Endothelial cell of umbilical vein (primary cell): ENCODE measurements at regions not wholly inside any gene's neighbourhood (a gene's known extent, or its start where the extent isn't known, plus 50 kb on each side); places are given as distances from the start of the nearest gene placed in this dataset.

Experiments
- BruUV-seq: library from RNA; stranded (reverse); fragments of 400-500 nt; replicated peaks from 2 replicates; lab custom pipeline; 2021; lab: Mats Ljungman, UMichigan
- CTCF ChIA-PET: fragments of 300-600, 350-600 bp; sonication (Branson Sonifier 250); formaldehyde crosslinking; loops from one replicate; lab custom pipeline; 2021; ENCODE audit warnings: antibody characterized with exemption, inconsistent platforms; lab: Charles Lee
- POLR2A ChIA-PET: fragments of 300-600, 350-600 bp; sonication (Branson Sonifier 250); formaldehyde crosslinking; loops from one replicate; lab custom pipeline; 2021; ENCODE audit warnings: antibody characterized with exemption, inconsistent platforms; lab: Charles Lee
- DNase-seq: peaks from one replicate; pipeline ENCODE4 v3.0.0-alpha.2; 2011; ENCODE audit warnings: low read depth, low spot score
- FAIRE-seq: peaks from 2 replicates; lab custom pipeline; 2011; peaks lifted over from hg19 to GRCh38; lab: Jason Lieb, UNC
- H2AFZ ChIP-seq: 2 replicates; pipeline ENCODE4 v1.6.0; 2012; ENCODE audit warnings: low read depth, low read length, control low read depth, inconsistent platforms
- H3K27ac ChIP-seq: 2 replicates; pipeline ENCODE4 v1.5.1; 2011; ENCODE audit warnings: low read depth, mild to moderate bottlenecking, control low read depth, low read length, moderate library complexity; ENCODE audit not compliant: insufficient read depth
- H3K27me3 ChIP-seq, 2 experiments: 2 replicates each; pipeline versions ENCODE4 v1.6.0 to v1.6.1; 2011; ENCODE audit warnings: low read length in 2 of 2, mixed read lengths in 1 of 2; ENCODE audit not compliant: control insufficient read depth in 2 of 2, insufficient read depth in 2 of 2
- H3K36me3 ChIP-seq, 2 experiments: 2 replicates in 1 of 2; 3 replicates in 1 of 2; pipeline ENCODE4 v1.5.1; 2011; ENCODE audit warnings: low read length in 2 of 2, mild to moderate bottlenecking in 1 of 2, moderate library complexity in 1 of 2; ENCODE audit not compliant: control insufficient read depth in 2 of 2, insufficient read depth in 2 of 2; ENCODE audit errors: extremely low read depth in 1 of 2
- H3K4me1 ChIP-seq: 3 replicates; pipeline ENCODE4 v1.5.1; 2011; ENCODE audit warnings: mild to moderate bottlenecking, low read length; ENCODE audit not compliant: control insufficient read depth, insufficient read depth; ENCODE audit errors: extremely low read depth
- H3K4me2 ChIP-seq: 2 replicates; pipeline ENCODE4 v1.6.1; 2011; ENCODE audit warnings: low read length, control low read depth, mixed read lengths; ENCODE audit not compliant: insufficient read depth
- H3K4me3 ChIP-seq, 3 experiments: fragments of 200-600 bp in 1 of 3; sonication (generic), shearing (Covaris generic) in 1 of 3; replicated peaks in 1 of 3; 2 replicates each; pipeline ENCODE4 v1.5.1; 2011 to 2016; ENCODE audit warnings: control low read depth in 3 of 3, low read length in 3 of 3, mild to moderate bottlenecking in 2 of 3, inconsistent platforms in 1 of 3, low read depth in 1 of 3, moderate library complexity in 1 of 3; ENCODE audit not compliant: insufficient read depth in 1 of 3
- H3K79me2 ChIP-seq: 2 replicates; pipeline ENCODE4 v1.6.0; 2012; ENCODE audit warnings: low read length, inconsistent platforms; ENCODE audit not compliant: control insufficient read depth, insufficient read depth
- H3K9ac ChIP-seq: replicated peaks from 2 replicates; pipeline ENCODE3; 2011; ENCODE audit warnings: low read length, control low read depth; ENCODE audit not compliant: insufficient read depth; ENCODE audit errors: extremely low read depth
- H3K9me1 ChIP-seq: replicated peaks from 3 replicates; pipeline ENCODE4 v1.6.0; 2011; ENCODE audit warnings: mild to moderate bottlenecking, low read length; ENCODE audit not compliant: control insufficient read depth, insufficient read depth; ENCODE audit errors: extremely low read depth
- H3K9me3 ChIP-seq: replicated peaks from 2 replicates; pipeline ENCODE4 v1.5.1; 2012; ENCODE audit warnings: low read length, inconsistent platforms; ENCODE audit not compliant: control insufficient read depth, insufficient read depth
- H4K20me1 ChIP-seq: replicated peaks from 2 replicates; pipeline ENCODE3; 2011; ENCODE audit warnings: mild to moderate bottlenecking, low read length; ENCODE audit not compliant: control insufficient read depth, insufficient read depth; ENCODE audit errors: extremely low read depth
- CTCF ChIP-seq, 2 donors: IDR thresholded peaks; 1 replicate in 1 of 2; 2 replicates in 1 of 2; pipeline ENCODE4 v1.5.1; 2011; ENCODE audit warnings: low read length in 2 of 2, mild to moderate bottlenecking in 2 of 2, moderate library complexity in 2 of 2, control low read depth in 1 of 2, inconsistent platforms in 1 of 2, low read depth in 1 of 2; ENCODE audit not compliant: insufficient read depth in 1 of 2; ENCODE audit errors: extremely low read depth in 1 of 2
- EZH2 ChIP-seq: IDR thresholded peaks from 2 replicates; pipeline ENCODE4 v1.6.1; 2012; ENCODE audit warnings: borderline replicate concordance, low read depth, mild to moderate bottlenecking, moderate library complexity, low read length, inconsistent platforms; ENCODE audit not compliant: severe bottlenecking
- FOS ChIP-seq: IDR thresholded peaks from 2 replicates; pipeline ENCODE4 v1.6.1; 2011; ENCODE audit warnings: mild to moderate bottlenecking, low read length, moderate library complexity, borderline replicate concordance; ENCODE audit not compliant: insufficient read depth
- GATA2 ChIP-seq: IDR thresholded peaks from 2 replicates; pipeline ENCODE4 v1.7.0; 2011; ENCODE audit warnings: low read depth, mild to moderate bottlenecking, moderate library complexity, mixed read lengths, low read length; ENCODE audit not compliant: insufficient read length, insufficient read depth
- JUN ChIP-seq: IDR thresholded peaks from 2 replicates; pipeline ENCODE4 v1.6.1; 2011; ENCODE audit warnings: borderline replicate concordance, low read depth; ENCODE audit not compliant: insufficient read length, insufficient read depth
- MYC ChIP-seq: IDR thresholded peaks from one replicate; pipeline ENCODE4 v1.6.1; 2011; ENCODE audit warnings: mild to moderate bottlenecking, low read depth, low read length
- POLR2A ChIP-seq: IDR thresholded peaks from 2 replicates; pipeline ENCODE4 v1.6.1; 2012; ENCODE audit warnings: low read depth, mild to moderate bottlenecking, control low read depth, low read length
- POLR2AphosphoS5 ChIP-seq: IDR thresholded peaks from 2 replicates; pipeline ENCODE4 v1.6.1; 2012; ENCODE audit warnings: low read depth, mild to moderate bottlenecking, control low read depth, low read length, moderate library complexity; ENCODE audit not compliant: insufficient read depth
- dilution Hi-C: fragments of 300-500 bp; cut with MboI; formaldehyde crosslinking; loops from one replicate; pipeline ENCODE4 v1.15.0; 2019; ENCODE audit warnings: low sequenced_read_pairs; ENCODE audit not compliant: extremely low pct_ligation_motif_present
- intact Hi-C: fragments of 100-400 bp; cut with micrococcal nuclease; formaldehyde crosslinking; loops from one replicate; pipeline ENCODE4 v1.10.0; 2022
- TF ChIP-seq, protein P1 (sequence below): IDR thresholded peaks from 2 replicates; pipeline ENCODE4 v1.6.1; 2011; ENCODE audit not compliant: insufficient read depth, insufficient read length

DNA sequence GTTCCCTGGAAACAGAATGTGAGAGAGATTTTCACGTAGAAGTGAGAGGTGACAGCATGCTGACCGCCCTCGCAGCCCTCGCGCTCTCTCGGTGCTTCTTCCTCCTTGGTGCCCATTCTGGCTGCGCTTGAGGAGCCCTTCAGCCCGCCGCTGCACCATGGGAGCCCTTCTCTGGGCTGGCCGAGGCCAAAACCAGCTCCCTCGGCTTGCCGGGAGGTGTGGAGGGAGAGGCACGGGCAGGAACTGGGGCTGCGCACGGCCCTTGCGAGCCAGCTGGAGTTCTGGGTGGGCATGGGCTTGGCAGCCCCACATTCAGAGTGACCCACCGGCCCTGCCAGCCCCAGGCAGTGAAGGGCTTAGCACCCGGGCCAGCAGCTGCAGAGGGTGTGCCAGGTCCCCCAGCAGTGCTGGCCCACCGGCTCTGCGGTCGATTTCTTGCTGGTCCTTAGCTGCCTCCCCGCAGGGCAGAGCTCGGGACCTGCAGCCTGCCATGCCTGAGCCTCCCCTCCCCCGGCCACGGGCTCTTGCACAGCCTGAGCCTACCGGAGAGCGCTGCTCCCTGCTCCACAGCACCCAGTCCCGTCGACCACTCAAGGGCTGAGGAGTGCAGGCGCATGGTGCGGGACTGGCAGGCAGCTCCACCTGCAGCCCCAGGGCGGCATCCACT, 888.7 kb upstream of the ZWINT start:
- no peaks in the 10 kb centered on the region for H3K36me3 ChIP-seq
- H3K4me2 ChIP-seq, result no peak overlapping the region
- no peak overlapping the region for H3K27ac ChIP-seq
- no peaks in the 10 kb centered on the region for H3K27me3 ChIP-seq
- H3K9ac ChIP-seq, result no peak overlapping the region
- intact Hi-C loops (no loop called here), dilution Hi-C loops (no loop called here)
- H4K20me1 ChIP-seq, result no peaks in the 10 kb centered on the region
- H3K9me3 ChIP-seq, result peaks cover 3% of the 10 kb centered on the region
- no peaks in the 10 kb centered on the region for H3K79me2 ChIP-seq
- TF ChIP-seq CTCF (IDR thresholded peaks at IDR 0.05; ENCODE audit: extremely low read depth in 1 of 2, insufficient read depth in 1 of 2, low read depth in 1 of 2, low read length in 2 of 2), result no peak
- H3K4me1 ChIP-seq, result no peaks in the 10 kb centered on the region
- DNase-seq (no peak), FAIRE-seq (no peak)
- ChIA-PET CTCF (no interaction called here), POLR2A (no interaction called here)
- no peaks in the 10 kb centered on the region for H3K9me1 ChIP-seq
- no TSS peak for BruUV-seq
- no peak overlapping the region for H3K4me3 ChIP-seq
- H2AFZ ChIP-seq, result no peak overlapping the region

DNA sequence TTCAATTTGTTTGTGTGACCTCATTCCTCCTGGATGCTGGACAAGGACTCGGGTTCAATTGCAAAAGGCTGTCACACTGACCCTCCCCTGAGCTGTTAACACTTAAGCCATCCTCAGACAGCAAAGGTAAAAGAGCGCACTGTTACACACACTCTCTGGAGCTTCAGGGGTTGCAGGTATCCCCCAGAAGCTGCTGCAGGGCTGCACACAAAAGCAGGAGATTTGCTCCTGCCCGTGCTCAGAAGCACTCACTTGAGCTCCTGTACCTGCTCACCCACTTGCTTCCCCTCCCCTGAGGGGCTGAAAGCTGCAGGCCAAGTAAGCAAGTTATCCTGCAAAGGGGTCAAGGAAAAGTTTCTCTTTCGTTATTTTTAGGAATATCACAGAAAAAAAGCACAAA, 886.2 kb upstream of the ZWINT start:
- POLR2A ChIA-PET, result no interaction called here

More for the DNA sequence above, 886.2 kb upstream of the ZWINT start:
- Histone ChIP-seq H3K9me3 (peaks cover 3% of the 10 kb centered on the region), H3K36me3 (no peaks in the 10 kb centered on the region), H3K4me1 (no peaks in the 10 kb centered on the region), H3K4me2 (no peak overlapping the region), H3K9me1 (no peaks in the 10 kb centered on the region), H3K9ac (no peak overlapping the region), H2AFZ (no peak overlapping the region), H4K20me1 (no peaks in the 10 kb centered on the region), H3K27me3 (no peaks in the 10 kb centered on the region), H3K27ac (no peak overlapping the region), H3K4me3 (no peak overlapping the region), H3K79me2 (no peaks in the 10 kb centered on the region)
- dilution Hi-C loops, result no loop called here
- BruUV-seq, result no TSS peak
- DNase-seq, result no peak
- intact Hi-C loops, result no loop called here
- CTCF ChIA-PET, result no interaction called here
- no peak for FAIRE-seq
- TF ChIP-seq EZH2 (no peak), JUN (no peak), CTCF (IDR thresholded peaks at IDR 0.05; ENCODE audit: extremely low read depth in 1 of 2, insufficient read depth in 1 of 2, low read depth in 1 of 2, low read length in 2 of 2) (no peak), GATA2 (no peak), POLR2AphosphoS5 (no peak), POLR2A (no peak), FOS (no peak), MYC (no peak)
- TF ChIP-seq, protein P1, sequence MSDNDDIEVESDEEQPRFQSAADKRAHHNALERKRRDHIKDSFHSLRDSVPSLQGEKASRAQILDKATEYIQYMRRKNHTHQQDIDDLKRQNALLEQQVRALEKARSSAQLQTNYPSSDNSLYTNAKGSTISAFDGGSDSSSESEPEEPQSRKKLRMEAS, result no peak
